Trophoblast cell (in vitro differentiated cells and primary cell): ENCODE measurements at regions not wholly inside any gene's neighbourhood (a gene's known extent, or its start where the extent isn't known, plus 50 kb on each side); places are given as distances from the start of the nearest gene placed in this dataset.
"Not testable (repeated sequence)": the region's sequence is repeated elsewhere in the genome, so short reads cannot be mapped to it uniquely, and the experiment has no call there.

ENCODE experiments used
- DNase-seq, 2 donors: peaks; one replicate each; pipeline ENCODE4 v3.0.0-alpha.2; 2016
- H2AFZ ChIP-seq: 2 replicates; pipeline ENCODE4 v1.6.1; 2013; ENCODE audit warnings: low read length, moderate library complexity, mild to moderate bottlenecking; ENCODE audit not compliant: insufficient read depth, poor library complexity
- H2AK5ac ChIP-seq: 2 replicates; pipeline ENCODE4 v1.6.1; 2013; ENCODE audit warnings: mild to moderate bottlenecking, low read length
- H2BK120ac ChIP-seq: 2 replicates; pipeline ENCODE4 v1.6.1; 2013; ENCODE audit warnings: low read length, mild to moderate bottlenecking, moderate library complexity; ENCODE audit not compliant: insufficient read depth, poor library complexity
- H2BK12ac ChIP-seq: 2 replicates; pipeline ENCODE4 v1.6.1; 2013; ENCODE audit warnings: mild to moderate bottlenecking, low read length, moderate library complexity
- H2BK5ac ChIP-seq: 2 replicates; pipeline ENCODE4 v1.6.1; 2013; ENCODE audit warnings: low read length, low read depth, moderate library complexity, mild to moderate bottlenecking; ENCODE audit not compliant: poor library complexity
- H3K14ac ChIP-seq: 2 replicates; pipeline ENCODE4 v1.6.1; 2013; ENCODE audit warnings: mild to moderate bottlenecking, low read length
- H3K18ac ChIP-seq: 2 replicates; pipeline ENCODE4 v1.6.1; 2013; ENCODE audit warnings: mild to moderate bottlenecking, low read length
- H3K23ac ChIP-seq: 2 replicates; pipeline ENCODE4 v1.6.1; 2013; ENCODE audit warnings: low read length
- H3K27ac ChIP-seq: 2 replicates; pipeline ENCODE4 v1.5.1; 2013; ENCODE audit warnings: low read depth, mild to moderate bottlenecking, inconsistent platforms, low read length, moderate library complexity
- H3K27me3 ChIP-seq: 2 replicates; pipeline ENCODE4 v1.6.1; 2013; ENCODE audit warnings: inconsistent platforms, mild to moderate bottlenecking, low read length, moderate library complexity; ENCODE audit not compliant: insufficient read depth
- H3K36me3 ChIP-seq, 2 experiments: 1 replicate in 1 of 2; 2 replicates in 1 of 2; pipeline ENCODE4 v1.6.1; 2013; ENCODE audit warnings: low read length in 2 of 2, mild to moderate bottlenecking in 2 of 2, moderate library complexity in 1 of 2; ENCODE audit not compliant: insufficient read depth in 2 of 2, control insufficient read depth in 1 of 2
- H3K4ac ChIP-seq: 2 replicates; pipeline ENCODE4 v1.6.1; 2013; ENCODE audit warnings: low read depth, mild to moderate bottlenecking, low read length, moderate library complexity
- H3K4me1 ChIP-seq, 2 experiments: 1 replicate in 1 of 2; 2 replicates in 1 of 2; pipeline ENCODE4 v1.6.1; 2013; ENCODE audit warnings: low read length in 2 of 2, mild to moderate bottlenecking in 2 of 2, moderate library complexity in 1 of 2; ENCODE audit not compliant: insufficient read depth in 2 of 2, control insufficient read depth in 1 of 2
- H3K4me2 ChIP-seq: 2 replicates; pipeline ENCODE4 v1.6.1; 2013; ENCODE audit warnings: inconsistent platforms, mild to moderate bottlenecking, low read length, moderate library complexity
- H3K4me3 ChIP-seq: 2 replicates; pipeline ENCODE4 v1.5.1; 2013; ENCODE audit warnings: mild to moderate bottlenecking, low read depth, low read length, inconsistent platforms
- H3K79me1 ChIP-seq: one replicate; pipeline ENCODE4 v1.6.1; 2013; ENCODE audit warnings: low read length
- H3K79me2 ChIP-seq: 2 replicates; pipeline ENCODE4 v1.6.1; 2013; ENCODE audit warnings: low read length, mild to moderate bottlenecking; ENCODE audit not compliant: control insufficient read depth, insufficient read depth, poor library complexity
- H3K9ac ChIP-seq: 2 replicates; pipeline ENCODE4 v1.6.1; 2013; ENCODE audit warnings: mild to moderate bottlenecking, low read length
- H3K9me3 ChIP-seq: 2 replicates; pipeline ENCODE4 v1.6.1; 2013; ENCODE audit warnings: low read depth, mild to moderate bottlenecking, control low read depth, inconsistent platforms, low read length; ENCODE audit not compliant: insufficient read depth
- H4K12ac ChIP-seq: 2 replicates; pipeline ENCODE4 v1.6.1; 2013; ENCODE audit warnings: low read depth, mild to moderate bottlenecking, low read length, moderate library complexity
- H4K8ac ChIP-seq: 2 replicates; pipeline ENCODE4 v1.6.1; 2013; ENCODE audit warnings: low read depth, mild to moderate bottlenecking, low read length, moderate library complexity
- H4K91ac ChIP-seq: one replicate; pipeline ENCODE4 v1.6.1; 2013; ENCODE audit warnings: low read depth, mild to moderate bottlenecking, low read length, moderate library complexity
- WGBS: extraction: QIAGEN DNeasy Blood & Tissue Kit; methylation state at CpG from one replicate; pipeline ENCODE4 v1.1.7; 2013; ENCODE audit warnings: missing lambda C conversion rate; ENCODE audit not compliant: insufficient read length, insufficient coverage; ENCODE audit errors: extremely low coverage; 5-methylcytosine and 5-hydroxymethylcytosine counted together

DNA sequence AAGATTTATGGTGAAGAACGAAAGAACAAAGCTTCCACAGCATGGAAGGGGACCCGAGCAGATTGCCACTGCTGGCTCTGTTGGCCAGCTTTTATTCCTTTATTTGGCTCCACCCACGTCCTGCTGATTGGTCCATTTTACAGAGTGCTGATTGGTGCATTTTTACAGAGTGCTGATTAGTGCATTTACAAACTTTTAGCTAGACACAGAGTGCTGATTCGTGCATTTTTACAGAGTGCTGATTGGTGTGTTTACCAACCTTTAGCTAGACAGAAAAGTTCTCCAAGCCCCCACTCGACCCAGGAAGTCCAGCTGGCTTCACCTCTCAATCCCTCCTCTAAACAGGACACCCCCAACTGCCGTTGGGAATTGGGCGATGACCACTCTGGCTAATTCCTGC is 511.5 kb downstream of the CCER1 start:
- H3K36me3 ChIP-seq, H2BK12ac ChIP-seq, H4K91ac ChIP-seq, H3K23ac ChIP-seq, H4K12ac ChIP-seq, H3K4me1 ChIP-seq, H3K4ac ChIP-seq, H3K9ac ChIP-seq, H2AK5ac ChIP-seq, H3K79me2 ChIP-seq, H4K8ac ChIP-seq, H3K79me1 ChIP-seq, H3K4me3 ChIP-seq, H3K18ac ChIP-seq, H2AFZ ChIP-seq, H3K14ac ChIP-seq, H3K27me3 ChIP-seq, H3K4me2 ChIP-seq, H3K9me3 ChIP-seq, DNase-seq, H3K27ac ChIP-seq, H2BK5ac ChIP-seq, H2BK120ac ChIP-seq: not testable (repeated sequence)
- WGBS, result no CpG with 5 or more reads among the region's 7 CpGs

DNA sequence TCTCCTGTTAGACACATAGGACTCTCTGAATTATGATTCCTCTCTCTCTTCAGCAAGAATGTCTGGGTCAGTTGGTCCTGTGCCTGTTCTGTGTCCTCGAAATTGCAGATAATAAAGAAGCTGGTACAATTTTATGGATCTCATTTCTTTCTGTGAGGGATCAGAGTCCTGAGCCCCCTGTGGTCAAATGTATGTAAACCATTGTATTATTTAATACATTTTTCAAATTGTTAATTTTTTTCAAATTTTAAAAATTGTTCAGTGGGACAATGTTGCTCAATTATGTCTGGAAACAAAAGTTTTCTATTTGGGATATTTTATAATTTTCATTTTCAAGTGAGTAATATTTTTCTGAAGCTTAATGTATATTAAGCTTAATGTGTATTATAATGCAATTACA is 513.5 kb downstream of the CCER1 start:
- H3K27me3 ChIP-seq, result no peaks in the 10 kb centered on the region
- no peak for DNase-seq
- H3K23ac ChIP-seq, result no peak overlapping the region
- H2AK5ac ChIP-seq, result no peak overlapping the region
- H4K8ac ChIP-seq, result no peak overlapping the region
- no peak overlapping the region for H4K91ac ChIP-seq
- H3K4me2 ChIP-seq, result no peak overlapping the region
- H2BK120ac ChIP-seq, result no peak overlapping the region
- no CpG with 5 or more reads among the region's 1 CpG for WGBS
- peaks cover 0 to 2% of the 10 kb centered on the region in 2 experiments for H3K36me3 ChIP-seq
- no peak overlapping the region for H4K12ac ChIP-seq
- H3K9ac ChIP-seq, result no peak overlapping the region
- no peak overlapping the region for H3K27ac ChIP-seq
- no peaks in the 10 kb centered on the region for H3K9me3 ChIP-seq
- no peaks in the 10 kb centered on the region for H3K79me2 ChIP-seq
- no peak overlapping the region for H3K14ac ChIP-seq
- H3K4ac ChIP-seq, result no peak overlapping the region
- H2BK5ac ChIP-seq, result no peak overlapping the region
- H2AFZ ChIP-seq, result no peak overlapping the region
- H3K4me1 ChIP-seq, result no peaks in the 10 kb centered on the region
- H2BK12ac ChIP-seq, result no peak overlapping the region
- no peaks in the 10 kb centered on the region for H3K79me1 ChIP-seq
- no peak overlapping the region for H3K18ac ChIP-seq
- H3K4me3 ChIP-seq, result no peak overlapping the region

- no peak overlapping the region for H2BK12ac ChIP-seq
- no peak overlapping the region for H4K91ac ChIP-seq
- H2BK5ac ChIP-seq, result no peak overlapping the region
- H2AFZ ChIP-seq, result no peak overlapping the region
- no peak overlapping the region for H3K9ac ChIP-seq
- no CpG with 5 or more reads among the region's 3 CpGs for WGBS
- no peak overlapping the region for H2BK120ac ChIP-seq
- H3K9me3 ChIP-seq, result no peaks in the 10 kb centered on the region
- no peak overlapping the region for H3K23ac ChIP-seq
- no peak overlapping the region for H4K12ac ChIP-seq
- no peak overlapping the region for H3K18ac ChIP-seq
- no peak overlapping the region for H3K14ac ChIP-seq
- H4K8ac ChIP-seq, result no peak overlapping the region
- H3K27me3 ChIP-seq, result no peaks in the 10 kb centered on the region
- no peaks in the 10 kb centered on the region for H3K79me1 ChIP-seq
- no peaks in the 10 kb centered on the region for H3K36me3 ChIP-seq
- no peaks in the 10 kb centered on the region for H3K4me1 ChIP-seq
- no peak overlapping the region for H3K4ac ChIP-seq
- no peak overlapping the region for H2AK5ac ChIP-seq
- no peak overlapping the region for H3K27ac ChIP-seq
- no peaks in the 10 kb centered on the region for H3K79me2 ChIP-seq
- H3K4me3 ChIP-seq, result no peak overlapping the region
- no peak for DNase-seq
- no peak overlapping the region for H3K4me2 ChIP-seq
Observed at GRCh38 chr12:90428881-90429280, 526.1 kb downstream of the CCER1 start.

- H2BK5ac ChIP-seq, result no peak overlapping the region
- H2BK12ac ChIP-seq, result no peak overlapping the region
- H2AK5ac ChIP-seq, result no peak overlapping the region
- no peak overlapping the region for H3K4me3 ChIP-seq
- no peak overlapping the region for H2AFZ ChIP-seq
- no peak overlapping the region for H3K18ac ChIP-seq
- no peak overlapping the region for H2BK120ac ChIP-seq
- no peaks in the 10 kb centered on the region for H3K9me3 ChIP-seq
- H4K12ac ChIP-seq, result no peak overlapping the region
- H4K8ac ChIP-seq, result no peak overlapping the region
- H3K14ac ChIP-seq, result no peak overlapping the region
- no peaks in the 10 kb centered on the region for H3K79me2 ChIP-seq
- no peak overlapping the region for H3K9ac ChIP-seq
- no peaks in the 10 kb centered on the region for H3K79me1 ChIP-seq
- DNase-seq, result no peak
- H3K4ac ChIP-seq, result no peak overlapping the region
- H4K91ac ChIP-seq, result no peak overlapping the region
- H3K4me2 ChIP-seq, result no peak overlapping the region
- H3K27me3 ChIP-seq, result no peaks in the 10 kb centered on the region
- no peak overlapping the region for H3K27ac ChIP-seq
- no peaks in the 10 kb centered on the region for H3K4me1 ChIP-seq
- WGBS, result no CpG with 5 or more reads among the region's 1 CpG
- H3K23ac ChIP-seq, result no peak overlapping the region
- H3K36me3 ChIP-seq, result no peaks in the 10 kb centered on the region
Observed at GRCh38 chr12:90428465-90428864, 526.5 kb downstream of the CCER1 start.
